Retinal pigment epithelial cell (primary cell): ENCODE measurements at regions not wholly inside any gene's neighbourhood (a gene's known extent, or its start where the extent isn't known, plus 50 kb on each side); places are given as distances from the start of the nearest gene placed in this dataset.

ENCODE experiments used
- DNase-seq: peaks from one replicate; pipeline ENCODE4 v3.0.0-alpha.2; 2010; ENCODE audit warnings: low read depth
- H3K4me3 ChIP-seq: 2 replicates; pipeline ENCODE4 v1.5.1; 2011; ENCODE audit warnings: mild to moderate bottlenecking, low read length, control low read depth, moderate library complexity
- TF ChIP-seq, protein P1 (sequence below): conservative IDR thresholded peaks from 2 replicates; pipeline ENCODE4 v1.5.1; 2011; ENCODE audit warnings: low read depth, low read length, control low read depth, inconsistent platforms

DNA sequence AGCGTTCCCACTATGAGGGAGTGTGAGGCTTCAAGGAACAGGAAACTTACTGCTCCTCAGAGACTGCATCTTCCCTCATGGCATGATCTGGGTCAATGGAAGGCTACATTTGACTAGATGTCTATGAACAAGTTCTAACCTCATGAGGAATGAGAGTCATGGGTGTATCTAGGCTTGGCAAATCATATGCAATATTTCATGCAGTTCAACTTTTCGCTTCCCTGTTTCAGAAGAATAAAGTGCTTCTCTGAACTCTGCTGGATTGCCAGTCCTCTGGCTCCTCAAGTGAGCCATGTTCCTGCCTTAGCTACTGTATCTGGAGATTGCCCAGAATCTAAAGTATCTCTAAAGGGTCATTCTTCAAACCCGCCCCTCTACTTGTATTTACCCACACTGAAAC is 54.3 kb upstream of the SEMA3A start:
- TF ChIP-seq, protein P1, sequence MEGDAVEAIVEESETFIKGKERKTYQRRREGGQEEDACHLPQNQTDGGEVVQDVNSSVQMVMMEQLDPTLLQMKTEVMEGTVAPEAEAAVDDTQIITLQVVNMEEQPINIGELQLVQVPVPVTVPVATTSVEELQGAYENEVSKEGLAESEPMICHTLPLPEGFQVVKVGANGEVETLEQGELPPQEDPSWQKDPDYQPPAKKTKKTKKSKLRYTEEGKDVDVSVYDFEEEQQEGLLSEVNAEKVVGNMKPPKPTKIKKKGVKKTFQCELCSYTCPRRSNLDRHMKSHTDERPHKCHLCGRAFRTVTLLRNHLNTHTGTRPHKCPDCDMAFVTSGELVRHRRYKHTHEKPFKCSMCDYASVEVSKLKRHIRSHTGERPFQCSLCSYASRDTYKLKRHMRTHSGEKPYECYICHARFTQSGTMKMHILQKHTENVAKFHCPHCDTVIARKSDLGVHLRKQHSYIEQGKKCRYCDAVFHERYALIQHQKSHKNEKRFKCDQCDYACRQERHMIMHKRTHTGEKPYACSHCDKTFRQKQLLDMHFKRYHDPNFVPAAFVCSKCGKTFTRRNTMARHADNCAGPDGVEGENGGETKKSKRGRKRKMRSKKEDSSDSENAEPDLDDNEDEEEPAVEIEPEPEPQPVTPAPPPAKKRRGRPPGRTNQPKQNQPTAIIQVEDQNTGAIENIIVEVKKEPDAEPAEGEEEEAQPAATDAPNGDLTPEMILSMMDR, result no peak
- DNase-seq, result no peak
- no peak overlapping the region for H3K4me3 ChIP-seq

DNA sequence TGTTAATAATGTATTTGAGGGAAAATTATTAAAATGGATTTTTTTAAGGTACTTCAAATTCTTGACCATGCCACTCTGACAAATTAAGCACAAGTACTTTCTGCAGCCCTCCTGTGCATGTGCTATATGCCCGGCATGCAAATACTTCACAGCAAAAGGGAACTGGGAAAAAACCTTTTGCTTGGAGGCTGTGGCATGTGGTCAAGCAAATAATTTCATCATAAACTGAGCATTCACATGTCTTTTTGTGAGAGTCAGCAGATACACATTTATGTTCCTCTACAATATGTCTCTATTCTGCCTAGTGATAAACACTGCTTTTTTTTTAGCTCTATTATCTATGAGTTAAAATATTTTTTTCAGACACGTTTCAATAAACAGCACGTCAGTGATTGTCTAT is 53.7 kb upstream of the SEMA3A start:
- no peak for DNase-seq
- TF ChIP-seq, protein P1, result no peak
- no peak overlapping the region for H3K4me3 ChIP-seq

GRCh38 chr7:84247591-84247990 is 53.0 kb upstream of the SEMA3A start:
- DNase-seq, result no peak
- TF ChIP-seq, protein P1, result peak; percentile 22
- H3K4me3 ChIP-seq, result no peak overlapping the region

DNA sequence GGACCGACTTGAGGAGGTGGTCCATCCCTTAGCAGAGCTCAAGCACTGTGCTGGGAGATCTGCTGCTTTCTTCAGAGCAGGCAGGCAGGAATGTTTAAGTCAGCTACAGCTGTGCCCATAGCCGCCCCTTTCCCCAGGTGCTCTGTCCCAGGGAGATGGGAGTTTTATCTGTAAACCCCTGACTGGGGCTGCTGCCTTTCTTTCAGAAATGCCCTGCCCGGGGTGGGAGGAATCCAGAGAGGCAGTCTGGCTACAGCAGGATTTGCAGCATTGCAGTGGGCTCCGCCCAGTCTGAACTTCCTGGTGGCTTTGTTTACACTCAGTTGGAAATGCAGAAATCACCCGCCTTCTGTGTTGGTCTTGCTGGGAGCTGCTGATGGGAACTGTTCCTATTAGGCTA is 51.2 kb upstream of the SEMA3A start:
- no peak for DNase-seq
- TF ChIP-seq, protein P1, result no peak

More for the DNA sequence above, 51.2 kb upstream of the SEMA3A start:
- no peak overlapping the region for H3K4me3 ChIP-seq
